Cardiac muscle cell (in vitro differentiated cells and primary cell): ENCODE measurements at regions not wholly inside any gene's neighbourhood (a gene's known extent, or its start where the extent isn't known, plus 50 kb on each side); places are given as distances from the start of the nearest gene placed in this dataset.

Experiments
- DNase-seq, 2 donors: peaks; one replicate each; pipeline versions ENCODE4 v3.0.0 to v3.0.0-alpha.2; 2010 to 2017; ENCODE audit warnings: low read depth in 1 of 2, low spot score in 1 of 2
- H3K27ac ChIP-seq: fragments of 200-600 bp; sonication (generic); 2 replicates; pipeline ENCODE4 v1.5.1; 2016
- H3K27me3 ChIP-seq: fragments of 200-600 bp; sonication (generic); 2 replicates; pipeline ENCODE4 v1.6.0; 2016; ENCODE audit warnings: control low read depth
- H3K36me3 ChIP-seq: fragments of 200-600 bp; sonication (generic); 2 replicates; pipeline ENCODE4 v1.5.1; 2016; ENCODE audit warnings: control low read depth
- H3K4me1 ChIP-seq: fragments of 200-600 bp; sonication (generic); 2 replicates; pipeline ENCODE4 v1.8.1; 2017; ENCODE audit warnings: low read depth, mild to moderate bottlenecking, mixed run types
- H3K4me3 ChIP-seq: fragments of 200-600 bp; sonication (generic); 2 replicates; pipeline ENCODE4 v1.5.1; 2016; ENCODE audit warnings: mild to moderate bottlenecking
- H3K9me3 ChIP-seq: fragments of 200-600 bp; sonication (generic); 2 replicates; pipeline ENCODE4 v1.5.1; 2017; ENCODE audit warnings: low read depth, mild to moderate bottlenecking, control low read depth
- TF ChIP-seq, protein P1 (sequence below): IDR thresholded peaks from 2 replicates; pipeline ENCODE4 v1.5.1; 2012; ENCODE audit warnings: low read depth, mild to moderate bottlenecking, low read length

- no peak overlapping the region for H3K4me3 ChIP-seq
- TF ChIP-seq, protein P1, sequence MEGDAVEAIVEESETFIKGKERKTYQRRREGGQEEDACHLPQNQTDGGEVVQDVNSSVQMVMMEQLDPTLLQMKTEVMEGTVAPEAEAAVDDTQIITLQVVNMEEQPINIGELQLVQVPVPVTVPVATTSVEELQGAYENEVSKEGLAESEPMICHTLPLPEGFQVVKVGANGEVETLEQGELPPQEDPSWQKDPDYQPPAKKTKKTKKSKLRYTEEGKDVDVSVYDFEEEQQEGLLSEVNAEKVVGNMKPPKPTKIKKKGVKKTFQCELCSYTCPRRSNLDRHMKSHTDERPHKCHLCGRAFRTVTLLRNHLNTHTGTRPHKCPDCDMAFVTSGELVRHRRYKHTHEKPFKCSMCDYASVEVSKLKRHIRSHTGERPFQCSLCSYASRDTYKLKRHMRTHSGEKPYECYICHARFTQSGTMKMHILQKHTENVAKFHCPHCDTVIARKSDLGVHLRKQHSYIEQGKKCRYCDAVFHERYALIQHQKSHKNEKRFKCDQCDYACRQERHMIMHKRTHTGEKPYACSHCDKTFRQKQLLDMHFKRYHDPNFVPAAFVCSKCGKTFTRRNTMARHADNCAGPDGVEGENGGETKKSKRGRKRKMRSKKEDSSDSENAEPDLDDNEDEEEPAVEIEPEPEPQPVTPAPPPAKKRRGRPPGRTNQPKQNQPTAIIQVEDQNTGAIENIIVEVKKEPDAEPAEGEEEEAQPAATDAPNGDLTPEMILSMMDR: no peak
Observed at GRCh38 chr7:37537439-37537838, 88.8 kb upstream of the ELMO1 start.

DNA sequence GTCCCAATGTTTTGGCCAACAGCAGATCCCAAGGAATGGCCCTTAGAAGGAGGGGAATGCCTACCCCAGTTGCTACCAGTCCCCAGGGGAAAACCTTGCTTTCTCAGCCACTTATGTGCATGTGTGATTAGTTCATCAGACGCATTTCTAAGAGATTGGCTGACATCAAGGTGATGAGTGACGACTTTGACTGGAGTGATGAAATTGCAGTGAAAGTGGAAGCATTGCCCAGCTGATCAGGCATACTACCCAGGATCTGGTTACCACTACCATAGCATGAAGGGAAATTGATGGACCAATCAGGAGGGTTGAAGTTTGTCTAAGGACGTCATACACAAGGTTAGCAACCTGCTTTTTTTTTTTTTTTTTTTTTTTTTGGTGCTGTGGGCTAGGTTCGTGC is 90.3 kb upstream of the ELMO1 start:
- DNase-seq: no peak
- H3K27ac ChIP-seq: no peak overlapping the region
- H3K27me3 ChIP-seq: no peaks in the 10 kb centered on the region
- H3K9me3 ChIP-seq: no peaks in the 10 kb centered on the region
- H3K4me1 ChIP-seq: no peaks in the 10 kb centered on the region
- TF ChIP-seq, protein P1: no peak
- no peak overlapping the region for H3K4me3 ChIP-seq
- no peaks in the 10 kb centered on the region for H3K36me3 ChIP-seq

More at GRCh38 chr7:37537439-37537838, 88.8 kb upstream of the ELMO1 start:
- Histone ChIP-seq H3K27ac (no peak overlapping the region), H3K27me3 (no peaks in the 10 kb centered on the region), H3K4me1 (no peaks in the 10 kb centered on the region), H3K36me3 (no peaks in the 10 kb centered on the region), H3K9me3 (no peaks in the 10 kb centered on the region)
- DNase-seq: no peak

DNA sequence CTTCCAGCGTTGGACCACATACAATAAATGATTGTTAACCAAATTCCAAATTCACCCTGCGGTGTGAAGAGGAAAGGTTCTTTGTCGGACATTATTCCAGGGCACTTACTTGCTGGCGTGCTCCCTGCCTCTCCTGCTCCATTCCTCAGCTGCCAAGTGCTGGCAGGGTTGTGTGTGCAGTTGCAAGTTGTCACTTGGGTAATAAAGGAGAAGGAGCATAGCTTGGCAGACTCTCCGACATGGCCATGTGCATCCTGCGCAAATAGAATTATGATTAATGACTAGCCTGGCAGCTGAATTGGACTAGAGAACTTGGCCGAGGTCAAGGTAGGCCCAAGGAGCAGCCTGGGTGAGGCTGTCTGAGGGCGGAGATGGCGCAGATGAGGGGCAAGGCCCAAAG is 92.3 kb upstream of the ELMO1 start:
- Histone ChIP-seq H3K27ac (no peak overlapping the region), H3K9me3 (no peaks in the 10 kb centered on the region), H3K27me3 (no peaks in the 10 kb centered on the region), H3K4me3 (no peak overlapping the region), H3K36me3 (no peaks in the 10 kb centered on the region), H3K4me1 (no peaks in the 10 kb centered on the region)
- TF ChIP-seq, protein P1: no peak
- DNase-seq: no peak

GRCh38 chr7:37541810-37542443 is 93.3 kb upstream of the ELMO1 start:
- Histone ChIP-seq H3K9me3 (no peaks in the 10 kb centered on the region), H3K27me3 (no peaks in the 10 kb centered on the region), H3K4me3 (no peak overlapping the region), H3K36me3 (no peaks in the 10 kb centered on the region), H3K4me1 (no peaks in the 10 kb centered on the region), H3K27ac (no peak overlapping the region)
- TF ChIP-seq, protein P1: no peak
- DNase-seq: no peak

GRCh38 chr7:37545619-37546534 is 97.2 kb upstream of the ELMO1 start:
- Histone ChIP-seq H3K27ac (no peak overlapping the region), H3K36me3 (no peaks in the 10 kb centered on the region), H3K9me3 (no peaks in the 10 kb centered on the region), H3K27me3 (no peaks in the 10 kb centered on the region), H3K4me3 (no peak overlapping the region), H3K4me1 (peaks cover 5% of the 10 kb centered on the region)
- TF ChIP-seq, protein P1: no peak
- no peak for DNase-seq
